NCI-H128 (cell line): ENCODE measurements at regions not wholly inside any gene's neighbourhood (a gene's known extent, or its start where the extent isn't known, plus 50 kb on each side); places are given as distances from the start of the nearest gene placed in this dataset.
"Not testable (repeated sequence)": the region's sequence is repeated elsewhere in the genome, so short reads cannot be mapped to it uniquely, and the experiment has no call there.

Experiments used
- DNase-seq: peaks from one replicate; lab custom pipeline; 2025; ENCODE audit not compliant: unreplicated experiment; lab: John Stamatoyannopoulos, UW

DNA sequence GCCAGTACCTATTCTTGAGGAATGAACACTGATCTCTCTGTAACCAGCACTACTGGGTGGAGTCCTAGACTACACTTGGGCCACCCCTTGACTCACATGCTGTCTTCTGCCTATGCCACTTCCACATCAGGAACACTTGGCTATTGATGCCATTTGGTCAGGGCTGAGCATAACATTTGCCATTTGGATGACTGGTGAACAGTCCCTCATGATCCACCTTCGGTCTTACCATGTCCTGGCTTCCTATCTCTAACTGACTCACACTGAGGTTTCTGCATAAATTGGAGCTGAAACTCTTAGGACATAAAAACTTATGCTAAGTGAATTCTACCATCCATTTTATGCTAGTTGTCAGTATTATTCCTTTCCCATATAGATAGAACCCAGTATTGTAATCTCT lies 91.7 kb upstream of the PELI2 start:
- DNase-seq, result no peak

DNA sequence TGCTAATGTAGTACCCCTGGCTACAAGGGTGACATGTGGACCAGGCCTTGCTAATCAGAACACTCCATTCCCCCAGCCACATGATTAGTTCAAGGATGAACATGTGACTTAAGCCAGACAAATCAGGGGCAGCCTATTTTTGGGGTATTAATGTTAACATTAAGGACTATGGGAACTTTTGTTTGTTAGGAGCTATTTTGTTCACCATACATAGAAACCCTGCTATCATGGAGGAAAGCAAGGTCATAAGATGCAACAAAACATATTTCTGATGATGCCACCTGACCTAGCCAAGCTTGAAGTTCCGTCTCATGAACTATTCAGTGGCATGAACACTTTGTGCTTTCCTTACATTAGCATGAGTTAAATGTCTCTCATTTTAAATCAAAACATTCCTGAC lies 90.8 kb upstream of the PELI2 start:
- no peak for DNase-seq

GRCh38 chr14:56027916-56028712 lies 90.1 kb upstream of the PELI2 start:
- no peak for DNase-seq

DNA sequence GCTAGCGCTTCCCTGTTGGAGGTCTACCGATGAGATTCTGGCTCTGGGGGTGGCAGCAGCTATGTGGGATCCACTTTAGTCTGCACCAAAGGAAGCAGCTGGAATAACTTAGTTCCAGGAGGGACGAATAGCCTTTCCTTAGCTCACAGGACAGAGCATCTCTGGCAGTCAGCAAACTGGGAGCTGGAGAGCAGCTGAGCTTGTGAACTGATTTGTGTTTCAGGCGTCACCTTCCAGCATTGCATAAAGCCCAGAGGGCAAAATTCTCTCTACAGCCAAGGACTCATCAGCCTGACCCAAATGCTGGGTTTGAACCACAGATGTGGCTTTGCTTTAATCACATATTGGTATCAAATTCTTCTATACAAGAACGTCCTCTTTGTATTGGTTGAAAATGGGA lies 81.9 kb upstream of the PELI2 start:
- no peak for DNase-seq

- no peak for DNase-seq
Measured at GRCh38 chr14:56040121-56040520, 78.1 kb upstream of the PELI2 start.

GRCh38 chr14:56044196-56044595 lies 74.0 kb upstream of the PELI2 start:
- DNase-seq, result no peak

GRCh38 chr14:56046546-56046945 lies 71.7 kb upstream of the PELI2 start:
- no peak for DNase-seq

- DNase-seq, result no peak
Measured at GRCh38 chr14:56046996-56047395, 71.2 kb upstream of the PELI2 start.

DNA sequence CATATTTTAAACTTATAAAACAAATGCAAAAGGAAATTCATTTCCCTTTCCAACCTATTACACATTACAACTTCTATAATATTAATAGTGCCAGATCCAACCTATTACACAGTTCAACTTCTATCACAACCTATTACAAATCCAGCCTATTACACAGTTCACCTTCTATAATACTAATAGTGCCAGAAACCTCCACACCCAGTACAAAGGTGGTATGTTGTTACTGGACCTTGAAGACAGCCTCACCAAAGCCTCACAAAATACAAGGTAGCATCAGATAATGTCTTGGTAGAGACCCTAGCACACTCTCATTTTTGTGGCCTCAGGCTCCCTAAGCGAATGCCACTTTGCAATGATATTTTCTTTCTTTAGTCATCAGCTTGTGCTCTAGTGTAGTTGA lies 68.7 kb upstream of the PELI2 start:
- DNase-seq, result no peak

DNA sequence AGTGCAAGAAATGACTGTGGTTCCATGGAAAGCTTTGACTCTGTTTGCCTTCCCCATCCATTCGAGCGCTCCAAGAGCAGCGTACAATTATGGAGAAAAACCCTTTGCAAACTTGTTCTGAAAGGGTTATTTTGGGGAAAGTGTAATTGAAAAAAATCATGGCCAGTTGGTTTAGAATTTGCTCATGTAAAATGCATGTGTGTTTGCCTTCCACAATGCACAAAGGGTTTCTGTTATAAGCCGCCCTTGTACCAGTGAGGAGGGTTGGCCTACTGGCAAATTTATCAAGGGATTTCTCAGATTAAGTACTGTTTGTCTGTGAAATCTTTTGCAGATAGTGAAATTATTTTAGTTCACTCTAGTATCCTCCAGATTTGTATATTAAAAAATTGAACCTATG lies 62.7 kb upstream of the PELI2 start:
- no peak for DNase-seq

DNA sequence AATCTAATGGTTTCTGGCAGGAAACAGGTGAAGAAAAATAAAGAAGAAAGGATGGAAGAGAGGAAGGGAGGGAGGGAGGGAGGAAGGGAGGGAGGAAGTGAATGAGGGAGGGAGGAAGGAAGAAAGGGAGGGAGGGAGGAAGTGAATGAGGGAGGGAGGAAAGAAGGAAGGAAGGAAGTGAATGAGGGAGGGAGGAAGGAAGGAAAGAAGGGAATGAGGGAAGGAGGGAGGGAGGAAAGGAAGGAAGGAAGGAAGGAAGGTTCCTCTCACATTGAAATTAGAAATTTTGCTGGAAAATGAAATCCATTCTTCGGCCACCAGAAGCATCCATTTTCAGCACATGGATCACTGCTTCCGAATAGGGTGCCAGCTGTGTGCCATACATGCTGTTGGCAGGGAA lies 62.2 kb upstream of the PELI2 start:
- DNase-seq, result no peak

GRCh38 chr14:56057071-56057741 lies 61.0 kb upstream of the PELI2 start:
- DNase-seq, result peak; percentile 75

- no peak for DNase-seq
Measured at GRCh38 chr14:56057767-56058166, 60.4 kb upstream of the PELI2 start.

DNA sequence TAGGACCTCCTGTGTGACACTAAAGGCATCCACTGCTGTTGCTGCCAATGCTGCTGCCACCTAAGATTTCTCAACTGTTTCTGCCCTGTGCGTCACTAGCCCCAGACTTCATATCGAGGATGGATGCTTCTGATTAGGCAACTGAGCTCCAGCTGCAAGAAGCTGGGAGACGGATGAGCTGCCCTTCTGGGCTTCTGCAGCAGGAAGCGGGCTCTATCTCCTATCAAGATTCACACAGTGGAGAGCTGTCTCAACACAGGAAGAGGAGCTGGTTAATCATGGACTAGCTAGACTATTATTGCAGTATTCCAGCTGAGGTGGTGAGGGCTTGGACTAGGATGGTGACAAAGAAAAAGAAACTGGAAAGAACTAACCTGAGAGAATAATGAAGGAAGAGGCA lies 59.2 kb upstream of the PELI2 start:
- DNase-seq, result no peak

- no peak for DNase-seq
Measured at GRCh38 chr14:56061051-56061450, 57.2 kb upstream of the PELI2 start.

- no peak for DNase-seq
Measured at GRCh38 chr14:56063131-56063530, 55.1 kb upstream of the PELI2 start.

GRCh38 chr14:56064513-56064912 lies 53.7 kb upstream of the PELI2 start:
- no peak for DNase-seq

DNA sequence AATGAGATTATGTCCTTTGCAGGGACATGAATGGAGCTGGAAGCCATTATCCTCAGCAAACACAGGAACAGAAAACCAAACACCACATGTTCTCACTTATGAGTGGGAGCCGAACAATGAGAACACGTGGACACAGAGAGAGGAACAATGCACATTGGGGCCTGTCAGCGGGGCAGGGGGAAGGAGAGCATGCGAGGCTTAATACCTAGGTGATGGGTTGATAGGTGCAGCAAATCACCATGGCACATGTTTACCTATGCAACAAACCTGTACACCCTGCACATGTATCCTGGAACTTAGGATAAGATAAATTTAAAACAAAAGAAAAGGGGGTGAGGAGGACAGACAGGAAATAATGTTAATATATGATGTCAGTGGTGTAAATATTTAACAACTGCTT lies 53.0 kb upstream of the PELI2 start:
- not testable (repeated sequence) for DNase-seq

DNA sequence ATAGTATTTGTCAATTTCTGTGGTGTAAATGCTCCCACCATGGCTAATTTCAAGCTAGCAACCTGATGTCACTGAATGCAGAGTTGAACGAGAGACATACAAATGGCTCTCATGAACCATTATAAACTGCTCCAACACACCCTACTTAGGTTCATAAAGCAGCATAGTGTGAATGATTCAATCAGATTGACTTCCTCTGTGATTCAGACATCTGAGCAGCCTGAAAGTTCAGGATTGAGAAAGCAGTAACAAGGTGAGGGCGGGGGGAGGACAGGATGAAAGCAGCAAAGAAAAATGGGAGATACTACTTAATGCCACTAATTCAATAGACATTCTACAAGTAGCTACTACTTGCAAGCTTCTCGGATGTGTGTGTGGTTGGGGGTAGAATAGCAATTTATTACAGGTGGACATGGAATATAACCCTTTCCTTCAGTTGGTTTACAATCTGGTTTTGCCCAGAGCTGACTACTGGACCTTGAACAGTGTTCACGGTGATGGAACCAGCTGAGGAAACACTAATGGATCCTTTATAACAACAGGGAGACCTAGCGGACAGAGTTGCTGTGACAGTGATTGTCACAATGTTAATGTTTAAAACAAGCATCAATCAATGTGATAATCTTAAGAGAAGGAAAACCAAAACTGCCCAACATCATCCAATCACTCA lies 52.5 kb upstream of the PELI2 start:
- DNase-seq, result no peak
